H1 (cell line): ENCODE measurements at regions not wholly inside any gene's neighbourhood (a gene's known extent, or its start where the extent isn't known, plus 50 kb on each side); places are given as distances from the start of the nearest gene placed in this dataset.
"Not testable (repeated sequence)": the region's sequence is repeated elsewhere in the genome, so short reads cannot be mapped to it uniquely, and the experiment has no call there.

Source experiments
- CTCF ChIA-PET: fragments of 300-600 bp; sonication (Branson Sonifier 250); formaldehyde crosslinking; loops from one replicate; lab custom pipeline; 2021; ENCODE audit not compliant: partially characterized antibody; lab: Charles Lee
- POLR2A ChIA-PET: fragments of 300-600 bp; sonication (Branson Sonifier 250); formaldehyde crosslinking; loops from one replicate; lab custom pipeline; 2021; ENCODE audit warnings: inconsistent platforms; ENCODE audit not compliant: partially characterized antibody; lab: Charles Lee
- DNase-seq, 2 experiments: peaks; one replicate each; pipeline versions ENCODE4 v3.0.0 to v3.0.0-alpha.2; 2010 to 2022; ENCODE audit warnings: low spot score in 2 of 2, low read depth in 1 of 2, mixed read lengths in 1 of 2
- FAIRE-seq: peaks from 2 replicates; lab custom pipeline; 2011; peaks lifted over from hg19 to GRCh38; lab: Jason Lieb, UNC
- H2AFZ ChIP-seq: 2 replicates; pipeline ENCODE4 v1.8.1; 2012; ENCODE audit warnings: low read length, inconsistent platforms
- H2AK5ac ChIP-seq: 2 replicates; pipeline ENCODE4 v1.6.1; 2013; ENCODE audit warnings: low read depth, low read length
- H2BK120ac ChIP-seq: replicated peaks from 2 replicates; pipeline ENCODE3; 2013; ENCODE audit warnings: low read depth, low read length, inconsistent platforms
- H2BK12ac ChIP-seq: 2 replicates; pipeline ENCODE4 v1.6.1; 2013; ENCODE audit warnings: low read depth, low read length
- H2BK15ac ChIP-seq: 2 replicates; pipeline ENCODE4 v1.6.1; 2013; ENCODE audit warnings: low read length
- H2BK20ac ChIP-seq: 2 replicates; pipeline ENCODE4 v1.6.1; 2013; ENCODE audit warnings: low read length
- H2BK5ac ChIP-seq: 2 replicates; pipeline ENCODE4 v1.6.1; 2013; ENCODE audit warnings: low read depth, low read length
- H3K14ac ChIP-seq: 2 replicates; pipeline ENCODE4 v1.6.1; 2013; ENCODE audit warnings: inconsistent platforms; ENCODE audit not compliant: insufficient read length
- H3K18ac ChIP-seq: 2 replicates; pipeline ENCODE4 v1.6.1; 2013; ENCODE audit warnings: low read length; ENCODE audit errors: extremely low read depth
- H3K23ac ChIP-seq: 2 replicates; pipeline ENCODE4 v1.6.1; 2013; ENCODE audit warnings: inconsistent platforms; ENCODE audit not compliant: insufficient read length
- H3K23me2 ChIP-seq: 2 replicates; pipeline ENCODE4 v1.6.1; 2013; ENCODE audit warnings: low read depth, low read length
- H3K27ac ChIP-seq: 2 replicates; pipeline ENCODE4 v1.6.1; 2011; ENCODE audit warnings: low read depth, low read length, inconsistent platforms
- H3K27me3 ChIP-seq, 4 experiments: replicated peaks in 1 of 4; 1 replicate in 1 of 4; 2 replicates in 3 of 4; pipeline versions ENCODE4 v1.6.1 to v1.8.1; 2011 to 2013; ENCODE audit warnings: low read length in 3 of 4, mild to moderate bottlenecking in 3 of 4, inconsistent platforms in 2 of 4, mixed read lengths in 2 of 4, moderate library complexity in 1 of 4; ENCODE audit not compliant: control insufficient read depth in 3 of 4, insufficient read depth in 3 of 4; ENCODE audit errors: extremely low read depth in 1 of 4
- H3K36me3 ChIP-seq, 4 experiments: 2 replicates each; pipeline versions ENCODE4 v1.6.1 to v1.8.1; 2011 to 2013; ENCODE audit warnings: mild to moderate bottlenecking in 4 of 4, low read length in 3 of 4, moderate library complexity in 2 of 4, control low read depth in 1 of 4, inconsistent platforms in 1 of 4; ENCODE audit not compliant: insufficient read depth in 4 of 4, control insufficient read depth in 2 of 4
- H3K4ac ChIP-seq: replicated peaks from 2 replicates; pipeline ENCODE3; 2013; ENCODE audit warnings: low read length, low read depth, mixed read lengths, inconsistent platforms; ENCODE audit not compliant: insufficient read length
- H3K4me1 ChIP-seq, 4 experiments: replicated peaks in 1 of 4; 1 replicate in 1 of 4; 2 replicates in 3 of 4; pipeline versions ENCODE4 v1.6.1 to v1.8.1; 2011 to 2013; ENCODE audit warnings: low read length in 3 of 4, inconsistent platforms in 2 of 4, mixed read lengths in 1 of 4; ENCODE audit not compliant: insufficient read depth in 4 of 4, control insufficient read depth in 3 of 4
- H3K4me2 ChIP-seq, 2 experiments: 2 replicates each; pipeline versions ENCODE4 v1.6.1 to v1.8.1; 2011 to 2013; ENCODE audit warnings: low read depth in 2 of 2, low read length in 2 of 2, control low read depth in 1 of 2, inconsistent platforms in 1 of 2, mild to moderate bottlenecking in 1 of 2; ENCODE audit not compliant: insufficient read depth in 1 of 2
- H3K4me3 ChIP-seq, 4 experiments: fragments of 200-600, 300-600 bp in 1 of 4; sonication (generic), shearing (Covaris generic), sonication (Bioruptor Twin) in 1 of 4; 2 replicates each; pipeline versions ENCODE4 v1.5.1 to v1.8.1; 2011 to 2016; ENCODE audit warnings: low read length in 4 of 4, low read depth in 3 of 4, control low read depth in 2 of 4, inconsistent platforms in 2 of 4, mild to moderate bottlenecking in 2 of 4, mixed read lengths in 1 of 4, moderate library complexity in 1 of 4; ENCODE audit not compliant: insufficient read depth in 2 of 4; ENCODE audit errors: extremely low read depth in 1 of 4
- H3K56ac ChIP-seq: replicated peaks from 2 replicates; pipeline ENCODE3; 2013; ENCODE audit warnings: low read depth, mild to moderate bottlenecking, mixed read lengths, low read length, inconsistent platforms; ENCODE audit not compliant: insufficient read length
- H3K79me1 ChIP-seq: 2 replicates; pipeline ENCODE4 v1.6.1; 2013; ENCODE audit warnings: low read depth, low read length, control low read depth
- H3K79me2 ChIP-seq, 2 experiments: 2 replicates each; pipeline versions ENCODE4 v1.6.1 to v1.8.1; 2012 to 2013; ENCODE audit warnings: low read length in 2 of 2, mild to moderate bottlenecking in 2 of 2, inconsistent platforms in 1 of 2; ENCODE audit not compliant: insufficient read depth in 2 of 2, control insufficient read depth in 1 of 2
- H3K9ac ChIP-seq, 4 experiments: replicated peaks in 1 of 4; 1 replicate in 1 of 4; 2 replicates in 3 of 4; pipeline versions ENCODE4 v1.6.1 to v1.8.1; 2011 to 2013; ENCODE audit warnings: low read depth in 3 of 4, low read length in 3 of 4, control low read depth in 2 of 4, mild to moderate bottlenecking in 2 of 4, moderate library complexity in 2 of 4, inconsistent platforms in 1 of 4; ENCODE audit errors: extremely low read depth in 1 of 4
- H3K9me3 ChIP-seq, 2 experiments: 2 replicates each; pipeline versions ENCODE4 v1.6.1 to v1.8.1; 2012 to 2013; ENCODE audit warnings: mild to moderate bottlenecking in 2 of 2, moderate library complexity in 2 of 2, control low read depth in 1 of 2, inconsistent platforms in 1 of 2, low read depth in 1 of 2, low read length in 1 of 2, mixed read lengths in 1 of 2; ENCODE audit not compliant: insufficient read depth in 2 of 2
- H4K20me1 ChIP-seq, 2 experiments: replicated peaks in 1 of 2; 2 replicates each; pipeline versions ENCODE3 to v1.8.1; 2011 to 2013; ENCODE audit warnings: inconsistent platforms in 2 of 2, low read length in 2 of 2, mild to moderate bottlenecking in 1 of 2; ENCODE audit not compliant: insufficient read depth in 2 of 2, control insufficient read depth in 1 of 2
- H4K5ac ChIP-seq: 2 replicates; pipeline ENCODE4 v1.6.1; 2013; ENCODE audit warnings: low read length, low read depth, mixed read lengths, inconsistent platforms; ENCODE audit not compliant: insufficient read length
- H4K8ac ChIP-seq: 2 replicates; pipeline ENCODE4 v1.8.0; 2013; ENCODE audit warnings: mild to moderate bottlenecking, moderate library complexity, low read length, inconsistent platforms; ENCODE audit not compliant: insufficient read depth; ENCODE audit errors: extremely low read depth
- H4K91ac ChIP-seq: replicated peaks from 2 replicates; pipeline ENCODE3; 2013; ENCODE audit warnings: low read length, mixed read lengths, inconsistent platforms; ENCODE audit not compliant: insufficient read length
- WGBS, 2 experiments: shearing (Covaris generic) in 1 of 2; methylation state at CpG; one replicate each; pipeline versions ENCODE4 v1.1.6 to v1.1.7; 2013 to 2015; ENCODE audit warnings: low lambda C conversion rate in 2 of 2, mixed read lengths in 2 of 2, inconsistent platforms in 1 of 2, low coverage in 1 of 2, missing lambda C conversion rate in 1 of 2; ENCODE audit not compliant: insufficient replicate concordance in 2 of 2, insufficient coverage in 1 of 2, insufficient read length in 1 of 2; ENCODE audit errors: extremely low coverage in 1 of 2, missing lambda C conversion rate in 1 of 2; 5-methylcytosine and 5-hydroxymethylcytosine counted together

GRCh38 chr15:30735884-30736564 lies 110.1 kb downstream of the ARHGAP11B start:
- H3K79me2 ChIP-seq, H4K91ac ChIP-seq, CTCF ChIA-PET, H2BK12ac ChIP-seq, H3K27me3 ChIP-seq, H3K4me3 ChIP-seq, H3K4me2 ChIP-seq, H3K4ac ChIP-seq, FAIRE-seq, H2AFZ ChIP-seq, H3K23me2 ChIP-seq, H3K9ac ChIP-seq, H4K8ac ChIP-seq, H3K4me1 ChIP-seq, H2BK120ac ChIP-seq, H3K23ac ChIP-seq, H3K79me1 ChIP-seq, H4K20me1 ChIP-seq, H2BK15ac ChIP-seq, H3K9me3 ChIP-seq, H2AK5ac ChIP-seq, H3K27ac ChIP-seq, H3K18ac ChIP-seq, H3K56ac ChIP-seq, H2BK20ac ChIP-seq, DNase-seq, H3K14ac ChIP-seq, H4K5ac ChIP-seq, POLR2A ChIA-PET, H3K36me3 ChIP-seq, H2BK5ac ChIP-seq: not testable (repeated sequence)
- 86% methylated on average over 8 of the region's 10 CpGs; no CpG with 5 or more reads in 1 of the 2 experiments for WGBS, 2 experiments

GRCh38 chr15:30742796-30743195 lies 116.9 kb downstream of the ARHGAP11B start:
- H4K8ac ChIP-seq, H4K91ac ChIP-seq, H4K20me1 ChIP-seq, H3K4me2 ChIP-seq, H3K4me3 ChIP-seq, H3K9ac ChIP-seq, H3K36me3 ChIP-seq, H3K4me1 ChIP-seq, H4K5ac ChIP-seq, H3K18ac ChIP-seq, FAIRE-seq, H3K23ac ChIP-seq, H3K79me1 ChIP-seq, H3K56ac ChIP-seq, H3K4ac ChIP-seq, H3K79me2 ChIP-seq, H3K23me2 ChIP-seq, H2BK15ac ChIP-seq, H2AFZ ChIP-seq, H2BK12ac ChIP-seq, H2BK120ac ChIP-seq, H3K27me3 ChIP-seq, H3K14ac ChIP-seq, DNase-seq, H3K9me3 ChIP-seq, H2AK5ac ChIP-seq, H2BK5ac ChIP-seq, H3K27ac ChIP-seq, H2BK20ac ChIP-seq: not testable (repeated sequence)
- POLR2A ChIA-PET: interaction anchor here (0.7 kb wide), 1 partner anchor 289 kb away, joined by 3 read pairs; no protein-coding TSS in a partner anchor
- CTCF ChIA-PET: interaction anchor here (0.5 kb wide), 1 partner anchor 76 kb away, joined by 4 read pairs; no protein-coding TSS in a partner anchor
- WGBS, 2 experiments: 76% methylated on average over 3 of the region's 3 CpGs; no CpG with 5 or more reads in 1 of the 2 experiments
